ENCODE measurements at regions not wholly inside any gene's neighbourhood (a gene's known extent, or its start where the extent isn't known, plus 50 kb on each side); places are given as distances from the start of the nearest gene placed in this dataset.

DNA sequence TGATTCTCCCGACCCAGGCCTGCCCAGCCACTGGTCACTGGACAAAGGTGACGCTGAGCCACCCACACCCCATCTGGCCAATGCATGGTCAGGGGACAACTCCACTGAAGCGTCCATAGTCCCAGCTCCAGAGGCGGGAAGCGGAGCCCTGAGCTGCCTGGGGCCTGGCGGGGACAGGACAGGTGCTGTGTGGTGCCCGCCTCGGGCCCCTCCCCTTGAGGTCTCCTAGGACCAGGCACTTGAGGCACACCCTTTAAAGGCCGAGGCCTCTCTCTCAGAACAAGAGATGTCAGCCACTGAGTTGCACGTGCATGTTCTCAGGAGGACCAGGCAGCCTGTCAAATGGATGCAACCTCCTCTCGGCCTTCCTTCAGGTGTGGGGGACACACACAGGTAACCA lies 52.5 kb upstream of the PPP2R2D start:
- no peak for ATAC-seq
- POLR2A ChIA-PET = no interaction called here
- peaks cover 6 to 61% of the 10 kb centered on the region in 2 experiments; a peak in 4 of 5 replicates for H3K27me3 ChIP-seq (ENCODE audit: control insufficient read depth in 1 of 2, insufficient read depth in 2 of 2, low read length in 2 of 2)
- H3K9ac ChIP-seq (ENCODE audit: insufficient read depth, low read depth, low read length) = no peak overlapping the region
- H4K20me1 ChIP-seq (ENCODE audit: insufficient read depth, low read length) = no peaks in the 10 kb centered on the region
- BruUV-seq (replicated peaks) = no TSS peak
- no peak for FAIRE-seq
- H3K4me2 ChIP-seq (ENCODE audit: low read depth, low read length) = no peak overlapping the region
- H3K27ac ChIP-seq (ENCODE audit: extremely low read length, insufficient read depth, low read length) = no peak overlapping the region
- no CpG with 5 or more reads among the region's 11 CpGs for WGBS (ENCODE audit: low lambda C conversion rate)
- TF ChIP-seq ZC3H4 (CRISPR knock-in tag; IDR thresholded peaks at IDR 0.05; ENCODE audit: borderline replicate concordance) (no peak), TARDBP (CRISPR knock-in tag; IDR thresholded peaks at IDR 0.05) (no peak), ZNF652 (CRISPR knock-in tag; IDR thresholded peaks at IDR 0.05; ENCODE audit: borderline replicate concordance, low read depth) (no peak), ZNF777 (CRISPR knock-in tag; IDR thresholded peaks at IDR 0.05) (no peak), ZNF557 (CRISPR knock-in tag; IDR thresholded peaks at IDR 0.05) (no peak), HDAC1 (CRISPR knock-in tag; IDR thresholded peaks at IDR 0.05) (no peak), ZNF792 (CRISPR knock-in tag; IDR thresholded peaks at IDR 0.05) (no peak), TOPORS (CRISPR knock-in tag; IDR thresholded peaks at IDR 0.05) (no peak), GFI1 (CRISPR knock-in tag; IDR thresholded peaks at IDR 0.05; ENCODE audit: borderline replicate concordance) (no peak)
- TF ChIP-seq, protein P1, sequence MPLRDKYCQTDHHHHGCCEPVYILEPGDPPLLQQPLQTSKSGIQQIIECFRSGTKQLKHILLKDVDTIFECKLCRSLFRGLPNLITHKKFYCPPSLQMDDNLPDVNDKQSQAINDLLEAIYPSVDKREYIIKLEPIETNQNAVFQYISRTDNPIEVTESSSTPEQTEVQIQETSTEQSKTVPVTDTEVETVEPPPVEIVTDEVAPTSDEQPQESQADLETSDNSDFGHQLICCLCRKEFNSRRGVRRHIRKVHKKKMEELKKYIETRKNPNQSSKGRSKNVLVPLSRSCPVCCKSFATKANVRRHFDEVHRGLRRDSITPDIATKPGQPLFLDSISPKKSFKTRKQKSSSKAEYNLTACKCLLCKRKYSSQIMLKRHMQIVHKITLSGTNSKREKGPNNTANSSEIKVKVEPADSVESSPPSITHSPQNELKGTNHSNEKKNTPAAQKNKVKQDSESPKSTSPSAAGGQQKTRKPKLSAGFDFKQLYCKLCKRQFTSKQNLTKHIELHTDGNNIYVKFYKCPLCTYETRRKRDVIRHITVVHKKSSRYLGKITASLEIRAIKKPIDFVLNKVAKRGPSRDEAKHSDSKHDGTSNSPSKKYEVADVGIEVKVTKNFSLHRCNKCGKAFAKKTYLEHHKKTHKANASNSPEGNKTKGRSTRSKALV (CRISPR knock-in tag; IDR thresholded peaks at IDR 0.05) = no peak
- TF ChIP-seq, protein P2, sequence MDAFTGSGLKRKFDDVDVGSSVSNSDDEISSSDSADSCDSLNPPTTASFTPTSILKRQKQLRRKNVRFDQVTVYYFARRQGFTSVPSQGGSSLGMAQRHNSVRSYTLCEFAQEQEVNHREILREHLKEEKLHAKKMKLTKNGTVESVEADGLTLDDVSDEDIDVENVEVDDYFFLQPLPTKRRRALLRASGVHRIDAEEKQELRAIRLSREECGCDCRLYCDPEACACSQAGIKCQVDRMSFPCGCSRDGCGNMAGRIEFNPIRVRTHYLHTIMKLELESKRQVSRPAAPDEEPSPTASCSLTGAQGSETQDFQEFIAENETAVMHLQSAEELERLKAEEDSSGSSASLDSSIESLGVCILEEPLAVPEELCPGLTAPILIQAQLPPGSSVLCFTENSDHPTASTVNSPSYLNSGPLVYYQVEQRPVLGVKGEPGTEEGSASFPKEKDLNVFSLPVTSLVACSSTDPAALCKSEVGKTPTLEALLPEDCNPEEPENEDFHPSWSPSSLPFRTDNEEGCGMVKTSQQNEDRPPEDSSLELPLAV (CRISPR knock-in tag; conservative IDR thresholded peaks at IDR 0.05; ENCODE audit: low read depth) = no peak
- no peaks in the 10 kb centered on the region for H3K79me2 ChIP-seq (ENCODE audit: insufficient read depth, low read length)
- H2AFZ ChIP-seq (ENCODE audit: low read length) = no peak overlapping the region
- no peaks in the 10 kb centered on the region for H3K4me1 ChIP-seq (ENCODE audit: insufficient read depth, low read length)
- H3K4me3 ChIP-seq (replicated peaks in 1 of 3; ENCODE audit: insufficient read depth in 1 of 3, low read depth in 2 of 3, low read length in 3 of 3) = no peak overlapping the region
- intact Hi-C loops (cut with micrococcal nuclease; ENCODE audit: unreplicated experiment) (no loop called here), in situ Hi-C loops (cut with HindIII; ENCODE audit: extremely low pct_ligation_motif_present, low pct_unique_long_range_greater_than_20kb) (no loop called here)
- H3K36me3 ChIP-seq (replicated peaks in 1 of 2; ENCODE audit: control insufficient read depth in 1 of 2, insufficient read depth in 2 of 2, low read length in 2 of 2) = no peaks in the 10 kb centered on the region
- CTCF ChIA-PET (ENCODE audit: low intra/inter-chr PET ratio, low total read pairs) = no interaction called here
- no peak for DNase-seq (ENCODE audit: low spot score)
- H3K9me3 ChIP-seq (ENCODE audit: low read length) = no peaks in the 10 kb centered on the region
